Kidney epithelial cell (primary cell): ENCODE measurements at regions not wholly inside any gene's neighbourhood (a gene's known extent, or its start where the extent isn't known, plus 50 kb on each side); places are given as distances from the start of the nearest gene placed in this dataset.

Experiments used
- DNase-seq: peaks from one replicate; pipeline ENCODE4 v3.0.0-alpha.2; 2010; ENCODE audit warnings: low read depth
- H3K27me3 ChIP-seq: 2 replicates; pipeline ENCODE4 v1.6.0; 2011; ENCODE audit warnings: low read length; ENCODE audit not compliant: control insufficient read depth, insufficient read depth
- H3K36me3 ChIP-seq: 2 replicates; pipeline ENCODE4 v1.5.1; 2011; ENCODE audit warnings: low read length; ENCODE audit not compliant: control insufficient read depth, insufficient read depth
- H3K4me3 ChIP-seq: 2 replicates; pipeline ENCODE4 v1.5.1; 2011; ENCODE audit warnings: low read depth, mild to moderate bottlenecking, control low read depth, low read length
- CTCF ChIP-seq: IDR thresholded peaks from 2 replicates; pipeline ENCODE4 v1.5.1; 2011; ENCODE audit warnings: mild to moderate bottlenecking, moderate library complexity, low read length, control low read depth, inconsistent platforms; ENCODE audit not compliant: insufficient read depth, poor library complexity, severe bottlenecking

- H3K4me3 ChIP-seq: no peak overlapping the region
- no peaks in the 10 kb centered on the region for H3K27me3 ChIP-seq
- TF ChIP-seq CTCF: no peak
- H3K36me3 ChIP-seq: no peaks in the 10 kb centered on the region
- no peak for DNase-seq
Measured at GRCh38 chr2:20150110-20150706, 74.7 kb downstream of the SDC1 start.

- no peak for DNase-seq
- Histone ChIP-seq H3K36me3 (no peaks in the 10 kb centered on the region), H3K4me3 (no peak overlapping the region), H3K27me3 (no peaks in the 10 kb centered on the region)
- TF ChIP-seq CTCF: no peak
Measured at GRCh38 chr2:20149703-20150030, 75.3 kb downstream of the SDC1 start.

- no peak for TF ChIP-seq CTCF
- H3K4me3 ChIP-seq: no peak overlapping the region
- no peak for DNase-seq
Measured at GRCh38 chr2:20148923-20149702, 75.8 kb downstream of the SDC1 start.

GRCh38 chr2:20148426-20148922, 76.5 kb downstream of the SDC1 start:
- no peaks in the 10 kb centered on the region for H3K36me3 ChIP-seq
- DNase-seq: no peak
- no peak for TF ChIP-seq CTCF

More at GRCh38 chr2:20148923-20149702, 75.8 kb downstream of the SDC1 start:
- Histone ChIP-seq H3K36me3 (no peaks in the 10 kb centered on the region), H3K27me3 (no peaks in the 10 kb centered on the region)

GRCh38 chr2:20147351-20147750, 77.6 kb downstream of the SDC1 start:
- DNase-seq: no peak
- Histone ChIP-seq H3K27me3 (no peaks in the 10 kb centered on the region), H3K36me3 (no peaks in the 10 kb centered on the region), H3K4me3 (no peak overlapping the region)
- no peak for TF ChIP-seq CTCF

More at GRCh38 chr2:20148426-20148922, 76.5 kb downstream of the SDC1 start:
- Histone ChIP-seq H3K4me3 (no peak overlapping the region), H3K27me3 (no peaks in the 10 kb centered on the region)
